ENCODE measurements at regions not wholly inside any gene's neighbourhood (a gene's known extent, or its start where the extent isn't known, plus 50 kb on each side); places are given as distances from the start of the nearest gene placed in this dataset.
"Not testable (repeated sequence)": the region's sequence is repeated elsewhere in the genome, so short reads cannot be mapped to it uniquely, and the experiment has no call there.

- H3K27ac ChIP-seq (ENCODE audit: low read depth, low read length); H3K9ac ChIP-seq (replicated peaks in 1 of 4; ENCODE audit: extremely low read depth in 1 of 4, low read depth in 3 of 4, low read length in 3 of 4); H4K91ac ChIP-seq (replicated peaks; ENCODE audit: insufficient read length, low read length); H2AFZ ChIP-seq (ENCODE audit: low read length); H3K27me3 ChIP-seq (replicated peaks in 1 of 4; ENCODE audit: control insufficient read depth in 3 of 4, extremely low read depth in 1 of 4, insufficient read depth in 3 of 4, low read length in 3 of 4); H2BK120ac ChIP-seq (replicated peaks; ENCODE audit: low read depth, low read length); H3K23ac ChIP-seq (ENCODE audit: insufficient read length); H4K5ac ChIP-seq (ENCODE audit: insufficient read length, low read depth, low read length); H2BK5ac ChIP-seq (ENCODE audit: low read depth, low read length); H3K4me3 ChIP-seq (ENCODE audit: extremely low read depth in 1 of 4, insufficient read depth in 2 of 4, low read depth in 3 of 4, low read length in 4 of 4); H4K20me1 ChIP-seq (replicated peaks in 1 of 2; ENCODE audit: control insufficient read depth in 1 of 2, insufficient read depth in 2 of 2, low read length in 2 of 2); POLR2A ChIA-PET (ENCODE audit: partially characterized antibody); H3K56ac ChIP-seq (replicated peaks; ENCODE audit: insufficient read length, low read depth, low read length); DNase-seq (ENCODE audit: low read depth in 1 of 2, low spot score in 2 of 2); CTCF ChIA-PET (ENCODE audit: partially characterized antibody); H3K9me3 ChIP-seq (ENCODE audit: insufficient read depth in 2 of 2, low read depth in 1 of 2, low read length in 1 of 2); H3K79me2 ChIP-seq (ENCODE audit: control insufficient read depth in 1 of 2, insufficient read depth in 2 of 2, low read length in 2 of 2); H4K8ac ChIP-seq (ENCODE audit: extremely low read depth, insufficient read depth, low read length); H3K18ac ChIP-seq (ENCODE audit: extremely low read depth, low read length); H2AK5ac ChIP-seq (ENCODE audit: low read depth, low read length); H2BK20ac ChIP-seq (ENCODE audit: low read length); H3K4ac ChIP-seq (replicated peaks; ENCODE audit: insufficient read length, low read depth, low read length); H2BK12ac ChIP-seq (ENCODE audit: low read depth, low read length); H3K14ac ChIP-seq (ENCODE audit: insufficient read length); H3K79me1 ChIP-seq (ENCODE audit: low read depth, low read length); H2BK15ac ChIP-seq (ENCODE audit: low read length); H3K4me1 ChIP-seq (replicated peaks in 1 of 4; ENCODE audit: control insufficient read depth in 3 of 4, insufficient read depth in 4 of 4, low read length in 3 of 4); H3K4me2 ChIP-seq (ENCODE audit: insufficient read depth in 1 of 2, low read depth in 2 of 2, low read length in 2 of 2); H3K36me3 ChIP-seq (ENCODE audit: control insufficient read depth in 2 of 4, insufficient read depth in 4 of 4, low read length in 3 of 4); FAIRE-seq; H3K23me2 ChIP-seq (ENCODE audit: low read depth, low read length): not testable (repeated sequence)
- WGBS, 2 experiments (ENCODE audit: extremely low coverage in 1 of 2, insufficient coverage in 1 of 2, insufficient read length in 1 of 2, insufficient replicate concordance in 2 of 2, low coverage in 1 of 2, low lambda C conversion rate in 2 of 2, missing lambda C conversion rate in 1 of 2): 93% methylated on average over 6 of the region's 7 CpGs; no CpG with 5 or more reads in 1 of the 2 experiments
Observed at GRCh38 chr4:12365869-12366268, 937.2 kb upstream of the HS3ST1 start.
